IMR-90 (cell line): ENCODE measurements at regions not wholly inside any gene's neighbourhood (a gene's known extent, or its start where the extent isn't known, plus 50 kb on each side); places are given as distances from the start of the nearest gene placed in this dataset.
A peak's percentile ranks its signal among the peaks of the same experiment; 100 is the strongest.

ENCODE experiments used
- ATAC-seq: fragments of 200-7000 bp; cut with Tn5 transposase; 2 replicates; pipeline ENCODE4 v1.9.1; 2020; ENCODE audit warnings: low read depth, mild to moderate bottlenecking, moderate library complexity
- BruUV-seq: library from RNA; stranded (reverse); fragments of 400-500 nt; replicated peaks from 2 replicates; lab custom pipeline; 2021; lab: Mats Ljungman, UMichigan
- CTCF ChIA-PET: fragments of 300-600 bp; formaldehyde crosslinking; extraction: SDS; loops from one replicate; lab custom pipeline; 2021; ENCODE audit warnings: antibody characterized with exemption; lab: Yijun Ruan, JAX
- POLR2A ChIA-PET: fragments of 300-600 bp; sonication (Branson Sonifier 250); formaldehyde crosslinking; loops from one replicate; lab custom pipeline; 2022; ENCODE audit warnings: antibody characterized with exemption; ENCODE audit not compliant: unreplicated experiment; lab: Charles Lee
- DNase-seq: peaks from one replicate; pipeline ENCODE4 v3.0.0; 2013
- H2AFZ ChIP-seq: replicated peaks from 2 replicates; pipeline ENCODE3; 2013; ENCODE audit warnings: low read length, mild to moderate bottlenecking; ENCODE audit not compliant: poor library complexity
- H2AK5ac ChIP-seq: 2 replicates; pipeline ENCODE4 v1.6.1; 2013; ENCODE audit warnings: low read depth, low read length, inconsistent platforms
- H2AK9ac ChIP-seq: replicated peaks from 2 replicates; pipeline ENCODE3; 2013; ENCODE audit warnings: mild to moderate bottlenecking, low read depth, low read length, moderate library complexity; ENCODE audit not compliant: poor library complexity
- H2BK120ac ChIP-seq: 2 replicates; pipeline ENCODE4 v1.6.1; 2013; ENCODE audit warnings: low read depth, low read length, inconsistent platforms
- H2BK15ac ChIP-seq: 3 replicates; pipeline ENCODE4 v1.6.1; 2013; ENCODE audit warnings: low read depth, low read length, inconsistent platforms
- H2BK20ac ChIP-seq: 2 replicates; pipeline ENCODE4 v1.6.1; 2013; ENCODE audit warnings: low read depth, mild to moderate bottlenecking, inconsistent platforms, low read length, moderate library complexity
- H2BK5ac ChIP-seq: 2 replicates; pipeline ENCODE4 v1.6.1; 2013; ENCODE audit warnings: mild to moderate bottlenecking, low read depth, low read length, inconsistent platforms; ENCODE audit not compliant: poor library complexity, severe bottlenecking
- H3K14ac ChIP-seq: replicated peaks from 2 replicates; pipeline ENCODE4 v1.6.1; 2013; ENCODE audit warnings: low read depth, low read length, inconsistent platforms
- H3K18ac ChIP-seq: 2 replicates; pipeline ENCODE4 v1.6.1; 2013; ENCODE audit warnings: low read depth, low read length, control low read depth
- H3K23ac ChIP-seq: 2 replicates; pipeline ENCODE4 v1.6.1; 2013; ENCODE audit warnings: low read depth, low read length, inconsistent platforms
- H3K27ac ChIP-seq: 2 replicates; pipeline ENCODE4 v1.5.1; 2013; ENCODE audit warnings: mild to moderate bottlenecking, control low read depth, low read length; ENCODE audit not compliant: insufficient read depth
- H3K27me3 ChIP-seq: 2 replicates; pipeline ENCODE4 v1.6.1; 2013; ENCODE audit warnings: low read length; ENCODE audit not compliant: control insufficient read depth, insufficient read depth
- H3K36me3 ChIP-seq: 2 replicates; pipeline ENCODE4 v1.6.1; 2013; ENCODE audit warnings: low read length, mixed read lengths; ENCODE audit not compliant: control insufficient read depth, insufficient read depth
- H3K4ac ChIP-seq: 2 replicates; pipeline ENCODE4 v1.6.1; 2013; ENCODE audit warnings: low read depth, low read length, inconsistent platforms
- H3K4me1 ChIP-seq: 2 replicates; pipeline ENCODE4 v1.6.1; 2013; ENCODE audit warnings: low read length, mixed read lengths; ENCODE audit not compliant: control insufficient read depth, insufficient read depth
- H3K4me2 ChIP-seq: 2 replicates; pipeline ENCODE4 v1.6.1; 2013; ENCODE audit warnings: low read depth, mild to moderate bottlenecking, control low read depth, low read length, moderate library complexity
- H3K4me3 ChIP-seq: 2 replicates; pipeline ENCODE4 v1.5.1; 2013; ENCODE audit warnings: low read depth, mild to moderate bottlenecking, control low read depth, low read length, moderate library complexity; ENCODE audit not compliant: insufficient read depth
- H3K56ac ChIP-seq: 2 replicates; pipeline ENCODE4 v1.6.1; 2013; ENCODE audit warnings: low read length, inconsistent platforms; ENCODE audit not compliant: insufficient read depth; ENCODE audit errors: extremely low read depth
- H3K79me1 ChIP-seq, 2 experiments: 2 replicates each; pipeline ENCODE4 v1.6.1; 2013; ENCODE audit warnings: low read length in 2 of 2, inconsistent platforms in 1 of 2, low read depth in 1 of 2
- H3K9ac ChIP-seq: 2 replicates; pipeline ENCODE4 v1.6.1; 2013; ENCODE audit warnings: low read depth, low read length, control low read depth
- H3K9me1 ChIP-seq: 2 replicates; pipeline ENCODE4 v1.6.1; 2013; ENCODE audit warnings: low read length, inconsistent platforms; ENCODE audit not compliant: insufficient read depth
- H3K9me3 ChIP-seq: 2 replicates; pipeline ENCODE4 v1.6.1; 2013; ENCODE audit warnings: low read length; ENCODE audit not compliant: control insufficient read depth, insufficient read depth
- H4K20me1 ChIP-seq: 2 replicates; pipeline ENCODE4 v1.6.1; 2013; ENCODE audit warnings: low read length, inconsistent platforms; ENCODE audit not compliant: insufficient read depth
- H4K5ac ChIP-seq: 2 replicates; pipeline ENCODE4 v1.6.1; 2013; ENCODE audit warnings: mild to moderate bottlenecking, low read depth, low read length, control low read depth
- H4K8ac ChIP-seq, 2 experiments: 2 replicates each; pipeline ENCODE4 v1.6.1; 2013; ENCODE audit warnings: low read depth in 2 of 2, low read length in 2 of 2, control low read depth in 1 of 2, inconsistent platforms in 1 of 2
- H4K91ac ChIP-seq: 2 replicates; pipeline ENCODE4 v1.6.1; 2013; ENCODE audit warnings: low read depth, low read length, inconsistent platforms; ENCODE audit not compliant: insufficient read depth
- BHLHE40 ChIP-seq: fragments of 150-350 bp; IDR thresholded peaks from 2 replicates; pipeline ENCODE4 v1.6.1; 2016; ENCODE audit warnings: mild to moderate bottlenecking, low read depth, low read length
- CEBPB ChIP-seq: IDR thresholded peaks from 2 replicates; pipeline ENCODE4 v1.6.1; 2012; ENCODE audit warnings: low read depth, low read length, improper control_type of control experiment
- CHD1 ChIP-seq: IDR thresholded peaks from 2 replicates; pipeline ENCODE4 v1.6.1; 2012; ENCODE audit warnings: low read depth, low read length, improper control_type of control experiment
- CTCF ChIP-seq: conservative IDR thresholded peaks from 2 replicates; pipeline ENCODE4 v1.5.1; 2012; ENCODE audit warnings: mild to moderate bottlenecking, low read depth, low read length, improper control_type of control experiment
- ELK1 ChIP-seq: fragments of 150-350 bp; IDR thresholded peaks from 2 replicates; pipeline ENCODE4 v1.6.1; 2016; ENCODE audit warnings: low read depth, mild to moderate bottlenecking, low read length, moderate library complexity, borderline replicate concordance
- FOS ChIP-seq: fragments of 150-350 bp; IDR thresholded peaks from 2 replicates; pipeline ENCODE4 v1.6.1; 2016; ENCODE audit warnings: low read depth, low read length
- MAFK ChIP-seq: IDR thresholded peaks from 2 replicates; pipeline ENCODE4 v1.6.1; 2012; ENCODE audit warnings: low read depth, low read length, improper control_type of control experiment
- MXI1 ChIP-seq: IDR thresholded peaks from 2 replicates; pipeline ENCODE4 v1.6.1; 2012; ENCODE audit warnings: low read depth, mild to moderate bottlenecking, low read length, moderate library complexity, borderline replicate concordance
- NFE2L2 ChIP-seq: fragments of 150-350 bp; IDR thresholded peaks from 2 replicates; pipeline ENCODE4 v1.6.1; 2016; ENCODE audit warnings: low read depth, mild to moderate bottlenecking, low read length
- POLR2A ChIP-seq: IDR thresholded peaks from 2 replicates; pipeline ENCODE4 v1.6.1; 2012; ENCODE audit warnings: mild to moderate bottlenecking, low read depth, low read length
- RFX5 ChIP-seq: IDR thresholded peaks from 2 replicates; pipeline ENCODE4 v1.8.0; 2012; ENCODE audit warnings: low read depth, mild to moderate bottlenecking, low read length, moderate library complexity
- SMC3 ChIP-seq: fragments of 150-350 bp; IDR thresholded peaks from 2 replicates; pipeline ENCODE4 v1.6.1; 2016; ENCODE audit warnings: low read depth, mild to moderate bottlenecking, antibody characterized with exemption, low read length, moderate library complexity
- USF2 ChIP-seq: fragments of 150-350 bp; IDR thresholded peaks from 2 replicates; pipeline ENCODE4 v1.6.1; 2017; ENCODE audit warnings: mild to moderate bottlenecking, antibody characterized with exemption, low read length, low read depth
- WGBS, 2 experiments: methylation state at CpG; one replicate each; pipeline versions ENCODE4 v1.1.5 to v1.1.7; 2013; ENCODE audit warnings: missing lambda C conversion rate in 2 of 2; ENCODE audit not compliant: insufficient read length in 1 of 2; ENCODE audit errors: extremely low coverage in 2 of 2; 5-methylcytosine and 5-hydroxymethylcytosine counted together
- dilution Hi-C: fragments of 300-500 bp; cut with HindIII; formaldehyde crosslinking; loops from one replicate; pipeline ENCODE4 v1.14.3; 2018; ENCODE audit warnings: low sequenced_read_pairs; ENCODE audit not compliant: unreplicated experiment
- in situ Hi-C: fragments of 300-500 bp; cut with MboI; formaldehyde crosslinking; loops from 3 replicates; pipeline ENCODE4 v1.14.3; 2019; ENCODE audit warnings: low sequenced_read_pairs, inconsistent platforms, mixed read lengths
- intact Hi-C: fragments of 100-400 bp; cut with micrococcal nuclease; formaldehyde crosslinking; loops from 2 replicates; pipeline ENCODE4 v1.10.0; 2022

GRCh38 chr4:127049526-127049925 is 583.2 kb upstream of the INTU start:
- ChIA-PET CTCF (no interaction called here), POLR2A (no interaction called here)
- no peaks in the 10 kb centered on the region for H3K9me3 ChIP-seq
- no peak overlapping the region for H4K8ac ChIP-seq
- peak; percentile 22 for DNase-seq
- TF ChIP-seq FOS: no peak
- no peak for TF ChIP-seq CHD1
- no peak for TF ChIP-seq MXI1
- no peak for TF ChIP-seq RFX5
- no peak for TF ChIP-seq CEBPB
- TF ChIP-seq CTCF: no peak
- no peak for TF ChIP-seq NFE2L2
- no peak for TF ChIP-seq ELK1
- TF ChIP-seq POLR2A: no peak
- TF ChIP-seq BHLHE40: no peak
- no peak for TF ChIP-seq SMC3
- TF ChIP-seq MAFK: no peak
- TF ChIP-seq USF2: no peak
- no peak overlapping the region for H2BK5ac ChIP-seq
- no peak overlapping the region for H3K18ac ChIP-seq
- no peak overlapping the region for H2BK20ac ChIP-seq
- H3K9me1 ChIP-seq: peaks cover 5% of the 10 kb centered on the region
- H3K27ac ChIP-seq: no peak overlapping the region
- H2AK9ac ChIP-seq: no peak overlapping the region
- no peak overlapping the region for H3K23ac ChIP-seq
- H3K27me3 ChIP-seq: no peaks in the 10 kb centered on the region
- no peak for ATAC-seq
- in situ Hi-C loops (no loop called here), dilution Hi-C loops (no loop called here), intact Hi-C loops (no loop called here)
- no peaks in the 10 kb centered on the region for H4K20me1 ChIP-seq
- no peak overlapping the region for H3K4me3 ChIP-seq
- H3K36me3 ChIP-seq: no peaks in the 10 kb centered on the region
- 75% methylated on average over 2 of the region's 4 CpGs; no CpG with 5 or more reads in 1 of the 2 experiments for WGBS, 2 experiments
- no peaks in the 10 kb centered on the region for H3K79me1 ChIP-seq
- no peak overlapping the region for H3K4me2 ChIP-seq
- H4K91ac ChIP-seq: no peak overlapping the region
- H3K56ac ChIP-seq: no peak overlapping the region
- no peak overlapping the region for H2AK5ac ChIP-seq
- no TSS peak for BruUV-seq
- H2AFZ ChIP-seq: no peak overlapping the region
- no peak overlapping the region for H3K4ac ChIP-seq
- no peak overlapping the region for H3K9ac ChIP-seq
- H3K14ac ChIP-seq: no peak overlapping the region
- no peak overlapping the region for H4K5ac ChIP-seq
- H3K4me1 ChIP-seq: peaks cover 4% of the 10 kb centered on the region
- H2BK15ac ChIP-seq: no peak overlapping the region
- no peak overlapping the region for H2BK120ac ChIP-seq
